GM12892 (cell line): ENCODE measurements at regions not wholly inside any gene's neighbourhood (a gene's known extent, or its start where the extent isn't known, plus 50 kb on each side); places are given as distances from the start of the nearest gene placed in this dataset.

Experiments used
- POLR2A ChIP-seq: IDR thresholded peaks from 2 replicates; pipeline ENCODE4 v1.6.1; 2011; ENCODE audit warnings: low read depth, low read length, control low read depth
- POLR2AphosphoS5 ChIP-seq: IDR thresholded peaks from 2 replicates; pipeline ENCODE4 v1.6.1; 2011; ENCODE audit warnings: low read depth, low read length, control low read depth
- TAF1 ChIP-seq: IDR thresholded peaks from 2 replicates; pipeline ENCODE4 v1.6.1; 2011; ENCODE audit warnings: low read depth, mild to moderate bottlenecking, control low read depth, low read length, borderline replicate concordance

GRCh38 chr10:6964543-6964942, 384.5 kb upstream of the PRKCQ start:
- TF ChIP-seq POLR2A, result no peak
- no peak for TF ChIP-seq POLR2AphosphoS5
- TF ChIP-seq TAF1, result no peak
